HFF-Myc (cell line): ENCODE measurements at regions not wholly inside any gene's neighbourhood (a gene's known extent, or its start where the extent isn't known, plus 50 kb on each side); places are given as distances from the start of the nearest gene placed in this dataset.
A peak's percentile ranks its signal among the peaks of the same experiment; 100 is the strongest.
"Not testable (repeated sequence)": the region's sequence is repeated elsewhere in the genome, so short reads cannot be mapped to it uniquely, and the experiment has no call there.

Source experiments
- DNase-seq: peaks from one replicate; pipeline ENCODE4 v3.0.0-alpha.2; 2011; ENCODE audit warnings: low read depth; ENCODE audit errors: extremely low read depth
- H3K4me3 ChIP-seq: replicated peaks from 2 replicates; pipeline ENCODE4 v1.5.1; 2011; ENCODE audit warnings: low read depth, mild to moderate bottlenecking, control low read depth, low read length
- TF ChIP-seq, protein P1 (sequence below): IDR thresholded peaks from 2 replicates; pipeline ENCODE4 v1.5.1; 2012; ENCODE audit warnings: mild to moderate bottlenecking, low read depth, low read length, control low read depth; ENCODE audit errors: missing control alignments

- DNase-seq: no peak
- TF ChIP-seq, protein P1, sequence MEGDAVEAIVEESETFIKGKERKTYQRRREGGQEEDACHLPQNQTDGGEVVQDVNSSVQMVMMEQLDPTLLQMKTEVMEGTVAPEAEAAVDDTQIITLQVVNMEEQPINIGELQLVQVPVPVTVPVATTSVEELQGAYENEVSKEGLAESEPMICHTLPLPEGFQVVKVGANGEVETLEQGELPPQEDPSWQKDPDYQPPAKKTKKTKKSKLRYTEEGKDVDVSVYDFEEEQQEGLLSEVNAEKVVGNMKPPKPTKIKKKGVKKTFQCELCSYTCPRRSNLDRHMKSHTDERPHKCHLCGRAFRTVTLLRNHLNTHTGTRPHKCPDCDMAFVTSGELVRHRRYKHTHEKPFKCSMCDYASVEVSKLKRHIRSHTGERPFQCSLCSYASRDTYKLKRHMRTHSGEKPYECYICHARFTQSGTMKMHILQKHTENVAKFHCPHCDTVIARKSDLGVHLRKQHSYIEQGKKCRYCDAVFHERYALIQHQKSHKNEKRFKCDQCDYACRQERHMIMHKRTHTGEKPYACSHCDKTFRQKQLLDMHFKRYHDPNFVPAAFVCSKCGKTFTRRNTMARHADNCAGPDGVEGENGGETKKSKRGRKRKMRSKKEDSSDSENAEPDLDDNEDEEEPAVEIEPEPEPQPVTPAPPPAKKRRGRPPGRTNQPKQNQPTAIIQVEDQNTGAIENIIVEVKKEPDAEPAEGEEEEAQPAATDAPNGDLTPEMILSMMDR: no peak
- no peak overlapping the region for H3K4me3 ChIP-seq
Measured at GRCh38 chr6:28661097-28661713, 135.5 kb downstream of the GPX5 start.

GRCh38 chr6:28664870-28665396 is 139.3 kb downstream of the GPX5 start:
- TF ChIP-seq, protein P1: no peak
- no peak overlapping the region for H3K4me3 ChIP-seq
- no peak for DNase-seq

GRCh38 chr6:28673417-28673786 is 147.7 kb downstream of the GPX5 start:
- no peak overlapping the region for H3K4me3 ChIP-seq
- TF ChIP-seq, protein P1: no peak
- no peak for DNase-seq

- peak overlapping the region; percentile 54 for H3K4me3 ChIP-seq
- DNase-seq: peak; percentile 50
- TF ChIP-seq, protein P1: no peak
Measured at GRCh38 chr6:28673787-28674671, 148.3 kb downstream of the GPX5 start.

GRCh38 chr6:28675600-28675999 is 149.9 kb downstream of the GPX5 start:
- TF ChIP-seq, protein P1: no peak
- no peak for DNase-seq
- H3K4me3 ChIP-seq: no peak overlapping the region

- TF ChIP-seq, protein P1: no peak
- H3K4me3 ChIP-seq: no peak overlapping the region
- DNase-seq: no peak
Measured at GRCh38 chr6:28682542-28682941, 156.9 kb downstream of the GPX5 start.

GRCh38 chr6:28682956-28683685 is 157.4 kb downstream of the GPX5 start:
- not testable (repeated sequence) for DNase-seq, H3K4me3 ChIP-seq
